CD4-positive, alpha-beta T cell (primary cell): ENCODE measurements at regions not wholly inside any gene's neighbourhood (a gene's known extent, or its start where the extent isn't known, plus 50 kb on each side); places are given as distances from the start of the nearest gene placed in this dataset.

Source experiments
- ATAC-seq: fragments of 200-7000 bp; cut with Tn5 transposase; one replicate; pipeline ENCODE4 v1.10.0; 2022; ENCODE audit warnings: mild to moderate bottlenecking; ENCODE audit not compliant: poor library complexity
- CTCF ChIA-PET: fragments of 350-600 bp; sonication (Branson Sonifier 250); formaldehyde crosslinking; loops from one replicate; lab custom pipeline; 2021; ENCODE audit warnings: antibody characterized with exemption, inconsistent platforms; lab: Charles Lee
- POLR2A ChIA-PET: fragments of 350-600 bp; sonication (Branson Sonifier 250); formaldehyde crosslinking; loops from one replicate; lab custom pipeline; 2021; ENCODE audit warnings: antibody characterized with exemption, inconsistent platforms; lab: Charles Lee
- DNase-seq, 14 experiments: peaks; one replicate each; pipeline ENCODE4 v3.0.0-alpha.2; 2013 to 2020; ENCODE audit warnings: mixed read lengths in 2 of 14
- H3K27ac ChIP-seq, 2 donors: one replicate each; pipeline versions ENCODE4 v1.5.1 to v1.7.0; 2013; ENCODE audit warnings: low read length in 2 of 2, low read depth in 1 of 2, mild to moderate bottlenecking in 1 of 2
- H3K27me3 ChIP-seq, 2 experiments: 1 replicate in 1 of 2; 2 replicates in 1 of 2; pipeline versions ENCODE4 v1.6.1 to v1.7.0; 2013; ENCODE audit warnings: low read length in 2 of 2, control low read depth in 1 of 2, mild to moderate bottlenecking in 1 of 2, moderate library complexity in 1 of 2; ENCODE audit not compliant: insufficient read depth in 2 of 2, control insufficient read depth in 1 of 2
- H3K36me3 ChIP-seq: one replicate; pipeline ENCODE4 v1.6.1; 2013; ENCODE audit warnings: low read length, control low read depth; ENCODE audit not compliant: insufficient read depth
- H3K4me1 ChIP-seq: one replicate; pipeline ENCODE4 v1.6.1; 2013; ENCODE audit warnings: low read length, control low read depth; ENCODE audit not compliant: insufficient read depth
- H3K4me3 ChIP-seq: one replicate; pipeline ENCODE4 v1.5.1; 2013; ENCODE audit warnings: mild to moderate bottlenecking, low read length, moderate library complexity
- H3K9me3 ChIP-seq, 2 experiments: 1 replicate in 1 of 2; 2 replicates in 1 of 2; pipeline versions ENCODE4 v1.6.1 to v1.7.0; 2013; ENCODE audit warnings: low read length in 2 of 2, mild to moderate bottlenecking in 2 of 2, control low read depth in 1 of 2, moderate library complexity in 1 of 2; ENCODE audit not compliant: control insufficient read depth in 1 of 2, insufficient read depth in 1 of 2
- H3K27ac Mint-ChIP-seq: one replicate; pipeline ENCODE4 v1.8.0; 2020; ENCODE audit warnings: mixed read lengths
- H3K27me3 Mint-ChIP-seq: one replicate; pipeline ENCODE4 v1.8.0; 2021; ENCODE audit warnings: mixed read lengths
- H3K36me3 Mint-ChIP-seq: one replicate; pipeline ENCODE4 v1.8.0; 2021; ENCODE audit warnings: low read depth, mixed read lengths
- H3K4me1 Mint-ChIP-seq: one replicate; pipeline ENCODE4 v1.8.0; 2021; ENCODE audit warnings: low read depth, mixed read lengths
- H3K4me3 Mint-ChIP-seq: one replicate; pipeline ENCODE4 v1.8.0; 2020; ENCODE audit warnings: mild to moderate bottlenecking, mixed read lengths
- H3K9me3 Mint-ChIP-seq: one replicate; pipeline ENCODE4 v1.8.0; 2020; ENCODE audit warnings: mixed read lengths
- intact Hi-C, 2 experiments: fragments of 100-400 bp; cut with DNase I in 1 of 2; cut with micrococcal nuclease in 1 of 2; formaldehyde crosslinking; loops; one replicate each; pipeline versions ENCODE4 v1.15.1 to v1.9.0; 2023 to 2025; cut with DNase I, micrococcal nuclease
- TF ChIP-seq, protein P1 (sequence below): fragments of 200-600 bp; IDR thresholded peaks from one replicate; pipeline ENCODE4 v1.8.0; 2022; ENCODE audit warnings: antibody characterized with exemption, mild to moderate bottlenecking

DNA sequence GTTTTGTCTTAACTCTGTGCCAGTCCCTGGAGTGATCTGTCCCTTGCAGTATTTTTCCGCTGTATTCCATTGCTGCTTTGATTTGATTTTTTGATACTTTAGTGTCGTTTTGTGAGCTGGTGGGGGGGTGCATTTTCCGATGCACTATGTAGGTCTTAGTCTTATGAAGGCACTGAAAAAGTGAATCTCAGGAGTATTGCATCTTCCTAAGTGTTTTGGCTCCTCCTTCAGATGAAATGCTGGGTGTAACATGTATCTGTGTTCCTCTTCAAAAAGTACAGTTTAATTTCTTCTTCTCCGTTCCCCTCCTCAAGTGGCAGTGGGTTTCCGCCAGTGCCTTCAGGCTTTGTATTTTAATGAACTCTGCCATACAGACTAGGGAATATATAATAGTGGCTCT is 580.7 kb upstream of the GJE1 start:
- Mint-ChIP-seq H3K4me3 (no peak overlapping the region), H3K27me3 (no peaks in the 10 kb centered on the region), H3K27ac (no peak overlapping the region), H3K36me3 (no peaks in the 10 kb centered on the region), H3K4me1 (no peaks in the 10 kb centered on the region), H3K9me3 (no peaks in the 10 kb centered on the region)
- intact Hi-C loops = no loop called here
- ChIA-PET CTCF (interaction anchor here (1.1 kb wide), 1 partner anchor 68 kb away, joined by 3 read pairs; no protein-coding TSS in a partner anchor), POLR2A (no interaction called here)
- TF ChIP-seq, protein P1, sequence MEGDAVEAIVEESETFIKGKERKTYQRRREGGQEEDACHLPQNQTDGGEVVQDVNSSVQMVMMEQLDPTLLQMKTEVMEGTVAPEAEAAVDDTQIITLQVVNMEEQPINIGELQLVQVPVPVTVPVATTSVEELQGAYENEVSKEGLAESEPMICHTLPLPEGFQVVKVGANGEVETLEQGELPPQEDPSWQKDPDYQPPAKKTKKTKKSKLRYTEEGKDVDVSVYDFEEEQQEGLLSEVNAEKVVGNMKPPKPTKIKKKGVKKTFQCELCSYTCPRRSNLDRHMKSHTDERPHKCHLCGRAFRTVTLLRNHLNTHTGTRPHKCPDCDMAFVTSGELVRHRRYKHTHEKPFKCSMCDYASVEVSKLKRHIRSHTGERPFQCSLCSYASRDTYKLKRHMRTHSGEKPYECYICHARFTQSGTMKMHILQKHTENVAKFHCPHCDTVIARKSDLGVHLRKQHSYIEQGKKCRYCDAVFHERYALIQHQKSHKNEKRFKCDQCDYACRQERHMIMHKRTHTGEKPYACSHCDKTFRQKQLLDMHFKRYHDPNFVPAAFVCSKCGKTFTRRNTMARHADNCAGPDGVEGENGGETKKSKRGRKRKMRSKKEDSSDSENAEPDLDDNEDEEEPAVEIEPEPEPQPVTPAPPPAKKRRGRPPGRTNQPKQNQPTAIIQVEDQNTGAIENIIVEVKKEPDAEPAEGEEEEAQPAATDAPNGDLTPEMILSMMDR = no peak
- Histone ChIP-seq H3K9me3 (no peaks in the 10 kb centered on the region), H3K27ac (no peak overlapping the region), H3K27me3 (no peaks in the 10 kb centered on the region), H3K36me3 (no peaks in the 10 kb centered on the region), H3K4me3 (no peak overlapping the region), H3K4me1 (no peaks in the 10 kb centered on the region)
- ATAC-seq = no peak
- no peak for DNase-seq

DNA sequence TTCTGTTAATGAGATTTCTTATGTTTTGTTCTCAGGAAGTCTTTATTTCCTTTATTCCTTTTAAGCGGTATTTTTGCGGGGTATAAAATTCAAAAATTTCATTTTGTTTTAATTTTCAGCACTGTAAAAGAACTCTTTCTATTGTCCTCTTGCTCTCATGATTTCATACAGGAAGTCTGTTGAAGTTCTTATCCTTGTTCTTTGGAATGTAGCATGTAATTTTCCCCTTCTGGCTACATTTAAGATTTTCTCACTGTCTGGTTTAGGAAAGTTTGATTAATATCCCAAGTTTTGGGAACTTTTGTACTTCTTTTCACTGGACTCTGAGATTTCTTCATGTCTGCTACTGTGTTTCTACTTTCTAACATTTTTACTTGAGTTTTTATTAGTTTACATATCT is 581.4 kb upstream of the GJE1 start:
- H3K27ac ChIP-seq = no peak overlapping the region
- Mint-ChIP-seq H3K4me3 (no peak overlapping the region), H3K4me1 (no peaks in the 10 kb centered on the region), H3K27me3 (no peaks in the 10 kb centered on the region), H3K9me3 (no peaks in the 10 kb centered on the region), H3K36me3 (no peaks in the 10 kb centered on the region), H3K27ac (no peak overlapping the region)
- H3K4me1 ChIP-seq = no peaks in the 10 kb centered on the region
- H3K4me3 ChIP-seq = no peak overlapping the region
- DNase-seq = no peak
- POLR2A ChIA-PET = no interaction called here
- no peak for ATAC-seq
- no peaks in the 10 kb centered on the region for H3K36me3 ChIP-seq
- TF ChIP-seq, protein P1 = no peak
- no peaks in the 10 kb centered on the region for H3K9me3 ChIP-seq
- intact Hi-C loops = no loop called here
- CTCF ChIA-PET = no interaction called here
- H3K27me3 ChIP-seq = no peaks in the 10 kb centered on the region

DNA sequence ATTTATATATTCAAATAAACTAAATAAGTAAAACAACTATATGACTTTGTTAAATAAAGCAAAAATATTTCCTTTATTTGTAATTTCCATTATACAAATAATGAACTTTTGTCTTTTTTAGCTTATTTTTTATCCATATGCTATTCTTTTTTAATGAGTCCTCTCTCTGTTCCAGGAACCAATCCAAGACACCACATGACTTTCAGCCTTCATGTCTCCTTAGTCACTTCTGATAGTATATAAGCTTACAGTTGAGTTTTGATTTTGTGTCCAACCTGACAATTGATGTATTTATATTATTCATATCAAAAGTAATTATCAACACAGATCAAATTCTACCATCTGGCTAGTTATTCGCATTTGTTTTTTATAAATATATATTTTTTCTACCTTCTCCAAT is 582.3 kb upstream of the GJE1 start:
- TF ChIP-seq, protein P1 = no peak
- Histone ChIP-seq H3K27me3 (no peaks in the 10 kb centered on the region), H3K9me3 (no peaks in the 10 kb centered on the region), H3K4me3 (no peak overlapping the region), H3K27ac (no peak overlapping the region), H3K36me3 (no peaks in the 10 kb centered on the region), H3K4me1 (no peaks in the 10 kb centered on the region)
- Mint-ChIP-seq H3K4me1 (no peaks in the 10 kb centered on the region), H3K27me3 (no peaks in the 10 kb centered on the region), H3K4me3 (no peak overlapping the region), H3K36me3 (no peaks in the 10 kb centered on the region), H3K9me3 (no peaks in the 10 kb centered on the region), H3K27ac (no peak overlapping the region)
- ATAC-seq (no peak), DNase-seq (no peak)
- CTCF ChIA-PET = no interaction called here
- POLR2A ChIA-PET = no interaction called here
- intact Hi-C loops = no loop called here
